Tibial nerve (tissue), 4 donors: ENCODE measurements at regions not wholly inside any gene's neighbourhood (a gene's known extent, or its start where the extent isn't known, plus 50 kb on each side); places are given as distances from the start of the nearest gene placed in this dataset.

ENCODE experiments used
- EP300 ChIP-seq, 2 donors: sonication (generic); formaldehyde crosslinking; IDR thresholded peaks; one replicate each; pipeline ENCODE4 v1.6.1; 2017; ENCODE audit warnings: antibody characterized with exemption in 2 of 2, mild to moderate bottlenecking in 1 of 2
- POLR2A ChIP-seq, 2 donors: fragments of 450-650 bp; IDR thresholded peaks; one replicate each; pipeline ENCODE4 v1.6.1; 2017; ENCODE audit warnings: antibody characterized with exemption in 2 of 2, mild to moderate bottlenecking in 2 of 2, moderate library complexity in 2 of 2
- TF ChIP-seq, protein P1 (sequence below), 5 experiments: fragments of 200-600 bp in 3 of 5; fragments of 450-650 bp in 2 of 5; sonication (generic) in 3 of 5; IDR thresholded peaks; one replicate each; pipeline ENCODE4 v1.5.1; 2016 to 2019; ENCODE audit warnings: antibody characterized with exemption in 5 of 5, mild to moderate bottlenecking in 3 of 5, moderate library complexity in 2 of 5

DNA sequence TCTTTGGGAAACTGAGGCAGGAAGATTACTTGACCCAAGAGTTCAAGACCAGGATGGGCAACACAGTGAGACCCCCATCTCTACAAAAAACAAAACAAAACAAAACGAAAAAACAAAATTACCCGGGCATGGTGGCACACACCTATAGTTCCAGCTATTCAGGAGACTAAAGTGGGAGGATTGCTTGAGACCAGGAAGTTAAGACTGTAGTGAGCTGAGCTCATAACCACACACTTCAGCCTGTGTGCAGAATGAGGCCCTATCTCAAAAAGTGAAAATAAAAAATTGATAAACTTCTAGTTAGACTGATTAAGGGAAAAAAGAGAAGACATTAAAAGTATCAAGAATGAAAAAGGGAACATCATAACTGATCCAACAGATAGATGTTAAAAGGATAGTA lies 154.0 kb downstream of the RHOU start:
- TF ChIP-seq, protein P1, sequence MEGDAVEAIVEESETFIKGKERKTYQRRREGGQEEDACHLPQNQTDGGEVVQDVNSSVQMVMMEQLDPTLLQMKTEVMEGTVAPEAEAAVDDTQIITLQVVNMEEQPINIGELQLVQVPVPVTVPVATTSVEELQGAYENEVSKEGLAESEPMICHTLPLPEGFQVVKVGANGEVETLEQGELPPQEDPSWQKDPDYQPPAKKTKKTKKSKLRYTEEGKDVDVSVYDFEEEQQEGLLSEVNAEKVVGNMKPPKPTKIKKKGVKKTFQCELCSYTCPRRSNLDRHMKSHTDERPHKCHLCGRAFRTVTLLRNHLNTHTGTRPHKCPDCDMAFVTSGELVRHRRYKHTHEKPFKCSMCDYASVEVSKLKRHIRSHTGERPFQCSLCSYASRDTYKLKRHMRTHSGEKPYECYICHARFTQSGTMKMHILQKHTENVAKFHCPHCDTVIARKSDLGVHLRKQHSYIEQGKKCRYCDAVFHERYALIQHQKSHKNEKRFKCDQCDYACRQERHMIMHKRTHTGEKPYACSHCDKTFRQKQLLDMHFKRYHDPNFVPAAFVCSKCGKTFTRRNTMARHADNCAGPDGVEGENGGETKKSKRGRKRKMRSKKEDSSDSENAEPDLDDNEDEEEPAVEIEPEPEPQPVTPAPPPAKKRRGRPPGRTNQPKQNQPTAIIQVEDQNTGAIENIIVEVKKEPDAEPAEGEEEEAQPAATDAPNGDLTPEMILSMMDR (IDR thresholded peaks at IDR 0.05): no peak
- TF ChIP-seq POLR2A (IDR thresholded peaks at IDR 0.05) (no peak), EP300 (IDR thresholded peaks at IDR 0.05) (no peak)
